ENCODE measurements at regions not wholly inside any gene's neighbourhood (a gene's known extent, or its start where the extent isn't known, plus 50 kb on each side); places are given as distances from the start of the nearest gene placed in this dataset.

GRCh38 chr5:63233361-63233760, 654.7 kb downstream of the LRRC70 start:
- no peak for TF ChIP-seq CTCF (IDR thresholded peaks at IDR 0.05; ENCODE audit: low read depth, low read length)
- no peak for TF ChIP-seq EZH2phosphoT487 (IDR thresholded peaks at IDR 0.05; ENCODE audit: low read depth)
